Endothelial cell of umbilical vein (primary cell): ENCODE measurements at regions not wholly inside any gene's neighbourhood (a gene's known extent, or its start where the extent isn't known, plus 50 kb on each side); places are given as distances from the start of the nearest gene placed in this dataset.

ENCODE experiments used
- CTCF ChIP-seq, 2 donors: IDR thresholded peaks; 1 replicate in 1 of 2; 2 replicates in 1 of 2; pipeline ENCODE4 v1.5.1; 2011; ENCODE audit warnings: low read length in 2 of 2, mild to moderate bottlenecking in 2 of 2, moderate library complexity in 2 of 2, control low read depth in 1 of 2, inconsistent platforms in 1 of 2, low read depth in 1 of 2; ENCODE audit not compliant: insufficient read depth in 1 of 2; ENCODE audit errors: extremely low read depth in 1 of 2
- POLR2A ChIP-seq: IDR thresholded peaks from 2 replicates; pipeline ENCODE4 v1.6.1; 2012; ENCODE audit warnings: low read depth, mild to moderate bottlenecking, control low read depth, low read length
- POLR2AphosphoS5 ChIP-seq: IDR thresholded peaks from 2 replicates; pipeline ENCODE4 v1.6.1; 2012; ENCODE audit warnings: low read depth, mild to moderate bottlenecking, control low read depth, low read length, moderate library complexity; ENCODE audit not compliant: insufficient read depth
- TF ChIP-seq, protein P1 (sequence below): IDR thresholded peaks from 2 replicates; pipeline ENCODE4 v1.6.1; 2011; ENCODE audit not compliant: insufficient read depth, insufficient read length

DNA sequence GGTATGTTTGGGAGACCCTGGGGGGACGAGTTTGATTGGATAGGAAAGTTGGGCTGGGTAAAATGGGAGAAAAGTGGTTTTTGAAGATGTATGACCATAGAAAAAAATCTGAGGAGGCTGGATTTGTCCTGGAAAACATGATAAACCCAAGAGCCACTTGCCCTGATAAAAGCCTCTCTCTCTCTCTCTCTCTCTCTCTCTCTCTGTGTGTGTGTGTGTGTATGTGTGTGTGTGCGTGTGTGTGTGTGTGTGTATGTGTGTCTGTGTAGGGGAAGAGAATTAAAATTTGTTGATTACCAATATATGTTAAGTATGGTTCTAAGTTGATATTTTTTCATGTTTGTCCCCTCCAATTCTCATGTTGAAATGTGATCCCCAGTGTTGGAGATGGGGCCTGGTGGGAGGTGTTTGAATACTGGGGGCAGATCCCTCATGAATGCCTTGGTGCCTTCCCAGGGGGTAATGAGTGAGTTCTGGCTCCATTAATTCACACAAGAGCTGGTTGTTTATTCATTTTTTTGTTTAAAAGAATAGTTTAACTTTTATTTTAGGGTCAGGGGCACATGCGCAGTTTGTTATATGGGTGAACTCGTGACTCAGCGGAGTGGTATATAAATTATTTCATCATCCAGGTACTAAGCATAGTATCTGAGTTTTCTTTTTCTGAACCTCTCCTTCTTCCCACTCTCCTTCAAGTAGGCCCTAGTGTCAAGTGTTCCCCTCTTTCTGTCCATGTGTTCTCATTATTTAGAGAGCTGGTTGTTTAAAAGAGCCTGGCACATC is 208.8 kb downstream of the TFAP2B start:
- TF ChIP-seq CTCF (IDR thresholded peaks at IDR 0.05; ENCODE audit: extremely low read depth in 1 of 2, insufficient read depth in 1 of 2, low read depth in 1 of 2, low read length in 2 of 2) (no peak), POLR2AphosphoS5 (no peak), POLR2A (no peak)
- TF ChIP-seq, protein P1, sequence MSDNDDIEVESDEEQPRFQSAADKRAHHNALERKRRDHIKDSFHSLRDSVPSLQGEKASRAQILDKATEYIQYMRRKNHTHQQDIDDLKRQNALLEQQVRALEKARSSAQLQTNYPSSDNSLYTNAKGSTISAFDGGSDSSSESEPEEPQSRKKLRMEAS: no peak
